GM20000 (cell line): ENCODE measurements at regions not wholly inside any gene's neighbourhood (a gene's known extent, or its start where the extent isn't known, plus 50 kb on each side); places are given as distances from the start of the nearest gene placed in this dataset.

Experiments used
- DNase-seq: peaks from one replicate; pipeline ENCODE4 v3.0.0; 2012; ENCODE audit warnings: low spot score
- CTCF ChIP-seq: IDR thresholded peaks from 2 replicates; pipeline ENCODE4 v1.5.1; 2012; ENCODE audit warnings: mild to moderate bottlenecking, control low read depth; ENCODE audit errors: extremely low read depth, missing control alignments

- no peak for DNase-seq
- no peak for TF ChIP-seq CTCF
These were observed 888.0 kb downstream of the EPHA4 start for GRCh38 chr2:220684099-220684498.

- peak; percentile 72 for TF ChIP-seq CTCF
- DNase-seq: peak; percentile 45
These were observed 884.8 kb downstream of the EPHA4 start for GRCh38 chr2:220687231-220687843.

- TF ChIP-seq CTCF: no peak
- no peak for DNase-seq
These were observed 876.5 kb downstream of the EPHA4 start for GRCh38 chr2:220695397-220696279.

- no peak for DNase-seq
- TF ChIP-seq CTCF: no peak
These were observed 875.8 kb downstream of the EPHA4 start for GRCh38 chr2:220696280-220696669.

- DNase-seq: no peak
These were observed 875.1 kb downstream of the EPHA4 start for GRCh38 chr2:220697011-220697410.

GRCh38 chr2:220701115-220701514 is 871.0 kb downstream of the EPHA4 start:
- no peak for TF ChIP-seq CTCF
- no peak for DNase-seq

More at GRCh38 chr2:220697011-220697410, 875.1 kb downstream of the EPHA4 start:
- TF ChIP-seq CTCF: no peak

GRCh38 chr2:220703279-220703678 is 868.8 kb downstream of the EPHA4 start:
- TF ChIP-seq CTCF: no peak
- no peak for DNase-seq
